HEK293 (cell line): ENCODE measurements at regions not wholly inside any gene's neighbourhood (a gene's known extent, or its start where the extent isn't known, plus 50 kb on each side); places are given as distances from the start of the nearest gene placed in this dataset.

Experiments
- CTCF ChIA-PET: fragments of 350-600 bp; formaldehyde crosslinking; extraction: SDS; loops from one replicate; lab custom pipeline; 2021; ENCODE audit warnings: antibody characterized with exemption; lab: Yijun Ruan, JAX
- POLR2A ChIA-PET: fragments of 300-600 bp; formaldehyde crosslinking; extraction: SDS; loops from one replicate; lab custom pipeline; 2020; ENCODE audit warnings: antibody characterized with exemption, inconsistent platforms; lab: Yijun Ruan, JAX
- H3K27ac ChIP-seq: fragments of 200-500 bp; sonication (Bioruptor generic); 2 replicates; pipeline ENCODE4 v1.5.1; 2014; ENCODE audit warnings: low read depth, low read length, control low read depth, inconsistent platforms; ENCODE audit errors: extremely low read depth
- H3K36me3 ChIP-seq, 2 experiments: fragments of 200-500 bp in 1 of 2; sonication (Bioruptor generic) in 1 of 2; 1 replicate in 1 of 2; 2 replicates in 1 of 2; pipeline ENCODE4 v1.5.1; 2014 to 2017; ENCODE audit warnings: inconsistent platforms in 2 of 2, low read length in 2 of 2; ENCODE audit not compliant: control insufficient read depth in 2 of 2, insufficient read depth in 1 of 2
- H3K4me1 ChIP-seq: fragments of 200-500 bp; sonication (Bioruptor generic); 2 replicates; pipeline ENCODE4 v1.5.1; 2014; ENCODE audit warnings: mild to moderate bottlenecking, low read length, inconsistent platforms; ENCODE audit not compliant: control insufficient read depth, insufficient read depth
- H3K4me3 ChIP-seq: 2 replicates; pipeline ENCODE4 v1.5.1; 2011; ENCODE audit warnings: low read depth, mild to moderate bottlenecking, control low read depth, low read length, moderate library complexity
- H3K9me3 ChIP-seq: fragments of 200-500 bp; sonication (Bioruptor generic); 2 replicates; pipeline ENCODE4 v1.5.1; 2014; ENCODE audit warnings: low read depth, low read length, inconsistent platforms; ENCODE audit not compliant: control insufficient read depth, insufficient read depth
- GLIS1 ChIP-seq: fragments of 450-650 bp; formaldehyde crosslinking; IDR thresholded peaks from 2 replicates; pipeline ENCODE4 v1.5.1; 2016; ENCODE audit warnings: missing biosample characterization, missing genetic modification characterization
- KLF10 ChIP-seq: fragments of 450-650 bp; IDR thresholded peaks from 2 replicates; pipeline ENCODE4 v1.5.1; 2018; ENCODE audit warnings: missing biosample characterization, mild to moderate bottlenecking, missing genetic modification characterization
- KLF7 ChIP-seq: fragments of 450-650 bp; formaldehyde crosslinking; IDR thresholded peaks from 2 replicates; pipeline ENCODE4 v1.5.1; 2016; ENCODE audit warnings: missing biosample characterization, missing genetic modification characterization, borderline replicate concordance
- SCRT2 ChIP-seq: fragments of 450-650 bp; formaldehyde crosslinking; IDR thresholded peaks from 2 replicates; pipeline ENCODE4 v1.5.1; 2016; ENCODE audit warnings: missing biosample characterization, missing genetic modification characterization
- SETDB1 ChIP-seq: IDR thresholded peaks from one replicate; pipeline ENCODE4 v1.6.1; 2017; ENCODE audit warnings: mild to moderate bottlenecking, low read length, moderate library complexity, mixed read lengths; ENCODE audit not compliant: insufficient read length
- SP2 ChIP-seq: fragments of 450-650 bp; formaldehyde crosslinking; IDR thresholded peaks from 2 replicates; pipeline ENCODE4 v1.5.1; 2016; ENCODE audit warnings: missing biosample characterization, missing genetic modification characterization
- SP7 ChIP-seq: fragments of 450-650 bp; formaldehyde crosslinking; IDR thresholded peaks from 2 replicates; pipeline ENCODE4 v1.5.1; 2016; ENCODE audit warnings: missing biosample characterization, missing genetic modification characterization
- YY1 ChIP-seq: fragments of 450-650 bp; formaldehyde crosslinking; IDR thresholded peaks from 2 replicates; pipeline ENCODE4 v1.5.1; 2018; ENCODE audit warnings: missing biosample characterization, missing genetic modification characterization
- ZBTB20 ChIP-seq: fragments of 450-650 bp; formaldehyde crosslinking; IDR thresholded peaks from 2 replicates; pipeline ENCODE4 v1.5.1; 2016; ENCODE audit warnings: missing biosample characterization, missing genetic modification characterization
- ZNF138 ChIP-seq: fragments of 450-650 bp; formaldehyde crosslinking; IDR thresholded peaks from 2 replicates; pipeline ENCODE4 v1.5.1; 2016; ENCODE audit warnings: missing biosample characterization, missing genetic modification characterization, borderline replicate concordance
- ZNF211 ChIP-seq: fragments of 450-650 bp; formaldehyde crosslinking; IDR thresholded peaks from 2 replicates; pipeline ENCODE4 v1.5.1; 2016; ENCODE audit warnings: low read depth, missing biosample characterization, missing genetic modification characterization
- ZNF223 ChIP-seq: fragments of 450-650 bp; formaldehyde crosslinking; IDR thresholded peaks from 2 replicates; pipeline ENCODE4 v1.5.1; 2016; ENCODE audit warnings: missing biosample characterization, missing genetic modification characterization
- ZNF274 ChIP-seq, 2 experiments: fragments of 200-500 bp in 1 of 2; fragments of 450-650 bp in 1 of 2; sonication (Bioruptor generic) in 1 of 2; formaldehyde crosslinking in 1 of 2; IDR thresholded peaks; 2 replicates each; pipeline versions ENCODE4 v1.5.1 to v1.6.1; 2014 to 2016; ENCODE audit warnings: borderline replicate concordance in 1 of 2, inconsistent platforms in 1 of 2, low read length in 1 of 2, missing biosample characterization in 1 of 2, missing genetic modification characterization in 1 of 2
- ZNF354C ChIP-seq: fragments of 450-650 bp; formaldehyde crosslinking; IDR thresholded peaks from 2 replicates; pipeline ENCODE4 v1.5.1; 2016; ENCODE audit warnings: missing biosample characterization, missing genetic modification characterization, low read depth, borderline replicate concordance
- ZNF366 ChIP-seq: fragments of 450-650 bp; formaldehyde crosslinking; conservative IDR thresholded peaks from 2 replicates; pipeline ENCODE4 v1.5.1; 2016; ENCODE audit warnings: missing biosample characterization, missing genetic modification characterization
- ZNF404 ChIP-seq: fragments of 450-650 bp; formaldehyde crosslinking; IDR thresholded peaks from 2 replicates; pipeline ENCODE4 v1.5.1; 2017; ENCODE audit warnings: missing biosample characterization, missing genetic modification characterization
- ZNF549 ChIP-seq: fragments of 450-650 bp; IDR thresholded peaks from 2 replicates; pipeline ENCODE4 v1.5.1; 2018; ENCODE audit warnings: missing biosample characterization, missing genetic modification characterization, mild to moderate bottlenecking, inconsistent platforms, moderate library complexity
- ZNF555 ChIP-seq: fragments of 450-650 bp; formaldehyde crosslinking; conservative IDR thresholded peaks from 2 replicates; pipeline ENCODE4 v1.5.1; 2017; ENCODE audit warnings: missing biosample characterization, mild to moderate bottlenecking, missing genetic modification characterization, inconsistent platforms
- ZNF596 ChIP-seq: fragments of 450-650 bp; IDR thresholded peaks from 2 replicates; pipeline ENCODE4 v1.5.0; 2018; ENCODE audit warnings: missing biosample characterization, mild to moderate bottlenecking, missing genetic modification characterization, moderate library complexity
- ZNF600 ChIP-seq: fragments of 450-650 bp; formaldehyde crosslinking; IDR thresholded peaks from 2 replicates; pipeline ENCODE4 v1.5.1; 2016; ENCODE audit warnings: missing biosample characterization, missing genetic modification characterization
- ZNF626 ChIP-seq: fragments of 450-650 bp; sonication (Bioruptor Pico); formaldehyde crosslinking; IDR thresholded peaks from 2 replicates; pipeline ENCODE4 v1.5.1; 2018; ENCODE audit warnings: missing biosample characterization, missing genetic modification characterization, inconsistent platforms
- ZNF837 ChIP-seq: fragments of 450-650 bp; formaldehyde crosslinking; IDR thresholded peaks from 2 replicates; pipeline ENCODE4 v1.5.1; 2016; ENCODE audit warnings: missing biosample characterization, missing genetic modification characterization
- TF ChIP-seq, protein P1 (sequence below): fragments of 450-650 bp; formaldehyde crosslinking; IDR thresholded peaks from 2 replicates; pipeline ENCODE4 v1.5.1; 2016; ENCODE audit warnings: missing biosample characterization, missing genetic modification characterization
- TF ChIP-seq, protein P2 (sequence below): fragments of 450-650 bp; formaldehyde crosslinking; IDR thresholded peaks from 2 replicates; pipeline ENCODE4 v1.5.1; 2017; ENCODE audit warnings: missing biosample characterization, missing genetic modification characterization
- TF ChIP-seq, protein P3 (sequence below): fragments of 450-650 bp; formaldehyde crosslinking; IDR thresholded peaks from 2 replicates; pipeline ENCODE4 v1.5.1; 2016; ENCODE audit warnings: missing biosample characterization, missing genetic modification characterization
- TF ChIP-seq, protein P4 (sequence below): fragments of 450-650 bp; formaldehyde crosslinking; IDR thresholded peaks from 2 replicates; pipeline ENCODE4 v1.5.1; 2016; ENCODE audit warnings: missing biosample characterization, missing genetic modification characterization

DNA sequence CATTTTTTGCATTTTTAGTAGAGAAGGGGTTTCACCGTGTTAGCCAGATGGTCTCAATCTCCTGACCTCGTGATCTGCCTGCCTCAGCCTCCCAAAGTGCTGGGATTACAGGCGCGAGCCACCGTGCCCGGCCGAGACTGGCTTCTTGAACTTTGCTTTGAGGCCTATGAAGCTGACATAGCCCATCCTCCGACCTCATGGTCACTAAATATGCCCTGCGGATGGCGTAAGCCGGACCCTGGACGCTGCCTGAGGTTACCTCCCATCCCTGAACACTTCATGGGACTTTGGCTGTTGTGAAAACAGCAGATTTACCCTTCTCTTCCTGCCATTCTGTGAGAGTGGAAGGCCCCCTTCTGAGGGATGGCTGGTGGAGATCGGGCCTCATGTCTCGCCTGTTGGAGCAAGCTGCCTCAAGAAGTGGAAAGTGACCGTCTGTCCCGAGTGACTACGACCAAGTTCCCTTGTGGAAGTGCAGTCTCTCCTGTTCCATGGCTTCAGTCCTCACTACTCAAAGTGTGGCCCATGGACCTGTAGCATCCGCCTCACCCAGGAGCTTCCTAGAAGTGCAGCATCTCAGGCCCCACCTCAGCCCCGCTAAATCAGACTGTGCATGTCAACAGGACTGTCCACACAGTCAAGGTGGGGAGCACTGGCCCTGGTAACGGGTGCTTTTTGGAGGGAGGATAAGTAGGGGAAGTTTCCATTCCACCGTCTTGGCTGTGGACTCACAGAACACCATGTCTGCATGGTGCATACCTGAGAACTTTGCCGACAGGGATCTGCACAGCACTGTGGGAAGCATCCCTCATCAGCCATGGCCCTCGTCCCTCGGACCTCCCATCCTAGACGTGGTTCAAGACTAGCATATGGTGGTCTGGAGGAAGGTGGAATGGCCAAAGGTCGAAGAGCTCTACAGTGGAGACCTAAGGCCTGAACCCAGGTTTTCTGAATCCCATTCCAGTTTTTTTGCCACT lies 210.5 kb upstream of the SHH start:
- Histone ChIP-seq H3K4me1 (no peaks in the 10 kb centered on the region), H3K4me3 (no peak overlapping the region), H3K9me3 (no peaks in the 10 kb centered on the region), H3K27ac (no peak overlapping the region), H3K36me3 (no peaks in the 10 kb centered on the region)
- TF ChIP-seq, protein P1, sequence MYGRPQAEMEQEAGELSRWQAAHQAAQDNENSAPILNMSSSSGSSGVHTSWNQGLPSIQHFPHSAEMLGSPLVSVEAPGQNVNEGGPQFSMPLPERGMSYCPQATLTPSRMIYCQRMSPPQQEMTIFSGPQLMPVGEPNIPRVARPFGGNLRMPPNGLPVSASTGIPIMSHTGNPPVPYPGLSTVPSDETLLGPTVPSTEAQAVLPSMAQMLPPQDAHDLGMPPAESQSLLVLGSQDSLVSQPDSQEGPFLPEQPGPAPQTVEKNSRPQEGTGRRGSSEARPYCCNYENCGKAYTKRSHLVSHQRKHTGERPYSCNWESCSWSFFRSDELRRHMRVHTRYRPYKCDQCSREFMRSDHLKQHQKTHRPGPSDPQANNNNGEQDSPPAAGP (tag by site-specific recombination) = no peak
- TF ChIP-seq SETDB1 (no peak), YY1 (tag by site-specific recombination) (no peak), ZNF366 (tag by site-specific recombination) (no peak), KLF10 (no peak), ZNF223 (no peak), KLF7 (tag by site-specific recombination) (no peak)
- TF ChIP-seq, protein P2, sequence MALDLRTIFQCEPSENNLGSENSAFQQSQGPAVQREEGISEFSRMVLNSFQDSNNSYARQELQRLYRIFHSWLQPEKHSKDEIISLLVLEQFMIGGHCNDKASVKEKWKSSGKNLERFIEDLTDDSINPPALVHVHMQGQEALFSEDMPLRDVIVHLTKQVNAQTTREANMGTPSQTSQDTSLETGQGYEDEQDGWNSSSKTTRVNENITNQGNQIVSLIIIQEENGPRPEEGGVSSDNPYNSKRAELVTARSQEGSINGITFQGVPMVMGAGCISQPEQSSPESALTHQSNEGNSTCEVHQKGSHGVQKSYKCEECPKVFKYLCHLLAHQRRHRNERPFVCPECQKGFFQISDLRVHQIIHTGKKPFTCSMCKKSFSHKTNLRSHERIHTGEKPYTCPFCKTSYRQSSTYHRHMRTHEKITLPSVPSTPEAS (tag by site-specific recombination) = no peak
- TF ChIP-seq, protein P3, sequence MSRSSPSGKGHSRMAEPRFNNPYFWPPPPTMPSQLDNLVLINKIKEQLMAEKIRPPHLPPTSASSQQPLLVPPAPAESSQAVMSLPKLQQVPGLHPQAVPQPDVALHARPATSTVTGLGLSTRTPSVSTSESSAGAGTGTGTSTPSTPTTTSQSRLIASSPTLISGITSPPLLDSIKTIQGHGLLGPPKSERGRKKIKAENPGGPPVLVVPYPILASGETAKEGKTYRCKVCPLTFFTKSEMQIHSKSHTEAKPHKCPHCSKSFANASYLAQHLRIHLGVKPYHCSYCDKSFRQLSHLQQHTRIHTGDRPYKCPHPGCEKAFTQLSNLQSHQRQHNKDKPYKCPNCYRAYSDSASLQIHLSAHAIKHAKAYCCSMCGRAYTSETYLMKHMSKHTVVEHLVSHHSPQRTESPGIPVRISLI = no peak
- ChIA-PET POLR2A (no interaction called here), CTCF (interaction anchor here (0.8 kb wide), 1 partner anchor 17 kb away, joined by 3 read pairs; no protein-coding TSS in a partner anchor)

DNA sequence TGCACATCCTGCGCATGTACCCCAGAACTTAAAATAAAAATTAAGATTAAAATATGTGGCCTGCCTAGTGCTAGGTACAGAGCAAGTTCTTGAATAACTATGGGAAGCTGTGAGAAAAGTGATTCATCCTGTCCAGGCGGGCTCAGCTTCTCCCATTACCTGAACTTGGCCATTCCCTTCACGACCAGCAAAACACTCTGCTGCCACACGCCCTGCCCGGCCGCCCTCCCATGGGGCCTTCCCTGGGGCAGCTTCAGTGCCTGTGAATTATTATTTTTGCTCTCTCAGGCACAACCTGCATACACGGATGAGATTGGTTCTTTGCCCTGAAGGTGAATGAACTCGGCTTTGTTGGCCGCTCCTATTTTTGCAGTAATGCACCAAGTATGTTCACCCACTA lies 209.2 kb upstream of the SHH start:
- POLR2A ChIA-PET = no interaction called here
- H3K36me3 ChIP-seq = no peaks in the 10 kb centered on the region
- H3K4me1 ChIP-seq = no peaks in the 10 kb centered on the region
- no peak overlapping the region for H3K4me3 ChIP-seq
- TF ChIP-seq ZNF211 (tag by site-specific recombination) (no peak), ZBTB20 (no peak), ZNF404 (tag by site-specific recombination) (no peak), ZNF837 (tag by site-specific recombination) (no peak), ZNF274 (IDR thresholded peaks at IDR 0.05; ENCODE audit: low read length) (no peak), ZNF274 (tag by site-specific recombination; IDR thresholded peaks at IDR 0.05; ENCODE audit: borderline replicate concordance) (no peak), ZNF596 (tag by site-specific recombination) (no peak), SCRT2 (no peak), ZNF600 (tag by site-specific recombination) (no peak), ZNF626 (tag by site-specific recombination) (no peak), ZNF138 (tag by site-specific recombination) (no peak), ZNF555 (tag by site-specific recombination) (no peak), GLIS1 (tag by site-specific recombination) (no peak), SP7 (tag by site-specific recombination) (no peak), SP2 (no peak), ZNF354C (tag by site-specific recombination) (no peak), ZNF549 (tag by site-specific recombination) (no peak)
- TF ChIP-seq, protein P4, sequence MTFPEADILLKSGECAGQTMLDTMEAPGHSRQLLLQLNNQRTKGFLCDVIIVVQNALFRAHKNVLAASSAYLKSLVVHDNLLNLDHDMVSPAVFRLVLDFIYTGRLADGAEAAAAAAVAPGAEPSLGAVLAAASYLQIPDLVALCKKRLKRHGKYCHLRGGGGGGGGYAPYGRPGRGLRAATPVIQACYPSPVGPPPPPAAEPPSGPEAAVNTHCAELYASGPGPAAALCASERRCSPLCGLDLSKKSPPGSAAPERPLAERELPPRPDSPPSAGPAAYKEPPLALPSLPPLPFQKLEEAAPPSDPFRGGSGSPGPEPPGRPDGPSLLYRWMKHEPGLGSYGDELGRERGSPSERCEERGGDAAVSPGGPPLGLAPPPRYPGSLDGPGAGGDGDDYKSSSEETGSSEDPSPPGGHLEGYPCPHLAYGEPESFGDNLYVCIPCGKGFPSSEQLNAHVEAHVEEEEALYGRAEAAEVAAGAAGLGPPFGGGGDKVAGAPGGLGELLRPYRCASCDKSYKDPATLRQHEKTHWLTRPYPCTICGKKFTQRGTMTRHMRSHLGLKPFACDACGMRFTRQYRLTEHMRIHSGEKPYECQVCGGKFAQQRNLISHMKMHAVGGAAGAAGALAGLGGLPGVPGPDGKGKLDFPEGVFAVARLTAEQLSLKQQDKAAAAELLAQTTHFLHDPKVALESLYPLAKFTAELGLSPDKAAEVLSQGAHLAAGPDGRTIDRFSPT (tag by site-specific recombination) = no peak
- TF ChIP-seq, protein P1 (tag by site-specific recombination) = no peak
- CTCF ChIA-PET = no interaction called here
- no peak overlapping the region for H3K27ac ChIP-seq
- H3K9me3 ChIP-seq = no peaks in the 10 kb centered on the region
